NCI-H82 (cell line): ENCODE measurements at regions not wholly inside any gene's neighbourhood (a gene's known extent, or its start where the extent isn't known, plus 50 kb on each side); places are given as distances from the start of the nearest gene placed in this dataset.

ENCODE experiments used
- DNase-seq: peaks from one replicate; lab custom pipeline; 2025; lab: John Stamatoyannopoulos, UW

DNA sequence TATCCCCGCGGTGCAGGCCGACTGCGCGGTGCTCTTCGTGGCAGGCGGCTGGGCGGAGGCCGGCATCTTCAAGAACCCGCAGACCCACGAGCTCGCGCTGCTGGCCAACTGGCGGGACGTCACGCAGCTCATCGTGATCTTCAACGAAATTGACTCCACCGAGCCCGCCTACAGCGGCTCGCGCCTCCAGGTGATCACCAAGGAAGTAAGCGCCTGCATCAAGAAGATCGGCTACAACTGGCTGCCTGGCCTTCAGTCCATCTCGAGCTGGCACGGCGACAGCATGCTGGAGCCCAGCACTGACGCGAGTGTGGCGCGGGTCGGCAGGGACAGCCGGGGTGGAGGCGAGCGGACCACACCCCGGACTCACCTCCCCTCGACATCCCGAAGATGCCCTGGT, 53.9 kb upstream of the MTNR1B start:
- no peak for DNase-seq

DNA sequence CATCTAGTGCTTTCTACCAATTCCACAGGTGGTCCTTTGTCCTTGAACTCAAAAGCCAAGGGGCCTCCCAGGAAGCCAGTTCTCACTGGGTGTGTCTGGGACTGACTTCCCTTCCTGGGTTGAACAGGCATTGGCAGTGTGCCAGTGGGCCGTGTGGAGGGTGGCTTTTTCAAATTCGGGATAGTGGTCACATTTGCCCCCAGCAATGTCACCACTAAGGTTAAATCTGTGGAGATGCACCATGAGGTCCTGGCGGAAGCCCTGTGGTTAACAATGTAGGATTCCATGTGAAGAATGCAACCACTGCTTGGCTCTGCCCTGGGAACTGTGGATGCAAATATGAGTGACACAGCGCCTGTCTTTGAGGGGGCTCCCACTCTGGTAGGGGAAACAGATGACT, 53.2 kb upstream of the MTNR1B start:
- DNase-seq, result no peak

DNA sequence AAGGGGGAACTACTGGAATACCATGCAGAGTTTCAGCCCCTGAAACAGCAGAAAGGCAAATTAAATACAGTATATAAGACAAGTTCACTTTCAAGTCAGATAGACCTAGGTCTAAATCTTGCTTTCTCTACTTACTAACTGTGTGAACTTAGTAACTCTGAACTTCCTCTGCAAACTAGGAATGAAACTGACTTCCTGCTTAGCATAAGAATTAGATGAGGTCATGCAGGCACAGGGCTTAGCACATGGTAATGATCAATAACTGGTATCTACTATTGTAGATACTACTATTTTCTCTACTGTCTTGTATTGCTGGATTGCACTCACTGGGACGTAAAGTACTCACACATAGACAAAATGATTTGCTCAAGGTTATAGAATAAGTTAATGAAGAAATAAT, 51.5 kb upstream of the MTNR1B start:
- DNase-seq, result no peak

DNA sequence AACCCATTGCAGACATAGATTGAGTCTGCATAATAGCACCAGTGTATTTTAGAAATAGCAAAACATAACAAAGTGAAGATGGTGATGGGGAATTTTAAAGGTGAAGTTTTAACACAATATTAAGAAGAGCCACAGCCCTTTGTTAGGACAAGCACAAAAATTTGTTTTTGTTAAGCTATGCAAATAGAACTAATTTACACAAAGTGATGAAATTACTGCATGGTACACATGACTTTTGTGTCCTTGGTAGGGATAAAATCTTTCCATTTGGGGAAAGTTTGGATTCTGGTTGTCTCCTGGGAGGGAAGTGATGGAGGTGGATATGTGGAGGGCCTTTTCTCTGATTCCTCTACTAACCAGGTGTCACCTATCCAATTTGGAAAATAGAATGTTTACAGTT, 50.4 kb upstream of the MTNR1B start:
- DNase-seq, result no peak
